ENCODE measurements at regions not wholly inside any gene's neighbourhood (a gene's known extent, or its start where the extent isn't known, plus 50 kb on each side); places are given as distances from the start of the nearest gene placed in this dataset.

DNA sequence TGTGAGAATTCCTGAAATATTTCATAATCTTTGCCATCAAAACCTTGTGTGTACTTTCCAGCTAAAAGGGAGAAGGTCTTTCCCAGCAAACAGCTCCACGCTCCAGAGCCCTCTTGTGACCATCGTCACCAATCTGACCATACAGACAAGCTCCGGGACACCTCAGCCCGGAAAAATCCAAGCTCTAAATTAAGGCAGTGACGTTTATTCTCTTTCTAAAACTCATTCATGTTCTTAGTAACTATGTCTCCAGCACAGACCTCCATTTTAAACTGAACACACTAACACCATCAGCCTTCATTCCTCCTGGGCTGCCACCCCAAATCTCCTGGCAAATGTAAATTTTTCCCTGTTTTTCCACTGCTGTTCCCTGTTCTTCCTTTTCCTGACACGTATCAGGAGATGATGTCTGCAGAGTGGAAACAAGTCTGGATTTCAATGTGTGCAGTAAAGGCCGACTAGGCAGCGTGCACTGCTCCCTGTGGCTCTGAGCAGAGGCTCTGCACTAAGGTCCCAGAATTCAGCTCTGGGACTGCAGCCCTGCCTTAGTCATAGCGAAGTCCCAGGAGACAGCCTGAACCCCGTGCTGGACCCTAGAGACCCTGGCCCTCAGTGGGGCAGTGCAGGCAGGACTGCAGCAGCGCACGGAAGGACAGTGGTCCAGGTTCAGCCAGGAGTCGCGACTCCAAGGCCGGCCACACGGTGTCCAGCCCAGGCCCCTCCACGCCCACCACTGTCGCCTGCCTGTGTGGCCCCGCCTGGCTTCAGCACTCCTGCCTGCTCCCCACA, 452.5 kb upstream of the SALL3 start:
- TF ChIP-seq, protein P1, sequence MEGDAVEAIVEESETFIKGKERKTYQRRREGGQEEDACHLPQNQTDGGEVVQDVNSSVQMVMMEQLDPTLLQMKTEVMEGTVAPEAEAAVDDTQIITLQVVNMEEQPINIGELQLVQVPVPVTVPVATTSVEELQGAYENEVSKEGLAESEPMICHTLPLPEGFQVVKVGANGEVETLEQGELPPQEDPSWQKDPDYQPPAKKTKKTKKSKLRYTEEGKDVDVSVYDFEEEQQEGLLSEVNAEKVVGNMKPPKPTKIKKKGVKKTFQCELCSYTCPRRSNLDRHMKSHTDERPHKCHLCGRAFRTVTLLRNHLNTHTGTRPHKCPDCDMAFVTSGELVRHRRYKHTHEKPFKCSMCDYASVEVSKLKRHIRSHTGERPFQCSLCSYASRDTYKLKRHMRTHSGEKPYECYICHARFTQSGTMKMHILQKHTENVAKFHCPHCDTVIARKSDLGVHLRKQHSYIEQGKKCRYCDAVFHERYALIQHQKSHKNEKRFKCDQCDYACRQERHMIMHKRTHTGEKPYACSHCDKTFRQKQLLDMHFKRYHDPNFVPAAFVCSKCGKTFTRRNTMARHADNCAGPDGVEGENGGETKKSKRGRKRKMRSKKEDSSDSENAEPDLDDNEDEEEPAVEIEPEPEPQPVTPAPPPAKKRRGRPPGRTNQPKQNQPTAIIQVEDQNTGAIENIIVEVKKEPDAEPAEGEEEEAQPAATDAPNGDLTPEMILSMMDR (IDR thresholded peaks at IDR 0.05): no peak
- no peak overlapping the region for H3K27ac ChIP-seq
- peak; percentile 43 for DNase-seq (ENCODE audit: low spot score)
- H3K4me3 ChIP-seq: no peak overlapping the region

DNA sequence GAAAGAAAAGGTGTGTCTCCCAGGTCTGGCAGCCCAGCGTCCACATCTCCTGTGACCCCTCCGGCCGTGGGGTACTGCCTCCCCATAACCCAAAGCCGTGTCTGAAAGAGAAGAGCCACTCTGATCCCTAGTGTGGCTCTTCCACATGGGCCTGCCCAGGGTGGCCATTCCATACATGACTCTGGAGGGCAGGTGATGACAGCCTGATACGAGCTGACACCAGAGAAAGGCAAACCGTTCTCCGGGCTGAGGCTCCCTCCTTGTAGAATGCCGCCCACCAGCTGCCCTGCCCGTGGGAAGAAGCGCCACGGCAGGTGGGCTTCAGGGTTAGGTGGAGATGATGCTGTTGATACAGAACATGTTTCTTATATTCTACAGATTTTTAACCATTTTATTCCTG, 451.6 kb upstream of the SALL3 start:
- DNase-seq (ENCODE audit: low spot score): peak; percentile 7
- no peak overlapping the region for H3K27ac ChIP-seq
- TF ChIP-seq, protein P1 (IDR thresholded peaks at IDR 0.05): no peak
- no peak overlapping the region for H3K4me3 ChIP-seq

DNA sequence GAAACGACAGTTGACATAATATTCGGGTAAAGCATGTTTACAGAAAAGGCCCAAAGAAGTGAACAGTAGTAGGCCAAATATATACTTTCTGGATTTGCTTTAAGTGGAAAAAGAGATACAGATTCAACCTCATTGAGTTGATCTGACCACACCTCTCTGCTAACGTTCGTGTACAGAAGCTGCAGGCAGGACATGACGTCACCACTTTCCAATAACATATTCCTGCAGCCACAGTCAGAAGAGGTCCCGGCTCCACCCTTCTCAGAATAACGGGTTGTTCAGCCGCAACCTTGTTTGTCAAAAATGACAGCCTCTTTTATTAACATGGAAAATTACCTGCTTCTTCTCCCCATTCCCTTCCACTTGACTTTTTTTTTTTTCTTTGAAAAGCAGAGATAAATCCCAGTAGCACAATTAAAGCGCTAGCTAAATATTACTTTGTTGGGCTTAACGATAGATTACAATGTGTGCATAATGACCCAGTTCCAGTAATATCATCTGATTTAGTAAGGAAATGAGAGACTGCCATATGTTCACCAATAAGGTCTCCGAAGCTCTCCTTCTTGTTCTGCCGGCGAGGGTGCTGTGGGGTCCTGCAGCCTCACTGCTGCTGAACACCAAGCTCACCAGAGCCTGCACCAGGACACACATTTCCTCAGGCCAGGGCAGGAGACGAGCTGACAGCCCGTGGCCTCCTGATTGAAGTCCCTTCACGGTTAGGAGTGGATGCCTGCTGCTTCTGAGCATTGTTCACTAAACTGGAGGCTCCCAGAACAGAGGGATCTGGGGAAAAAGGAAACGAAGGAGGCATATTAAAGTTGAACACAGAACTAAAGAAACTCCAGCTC, 451.0 kb upstream of the SALL3 start:
- DNase-seq (ENCODE audit: low spot score): peak; percentile 28
- Histone ChIP-seq H3K27ac (no peak overlapping the region), H3K4me3 (no peak overlapping the region)
- TF ChIP-seq, protein P1 (IDR thresholded peaks at IDR 0.05): no peak

DNA sequence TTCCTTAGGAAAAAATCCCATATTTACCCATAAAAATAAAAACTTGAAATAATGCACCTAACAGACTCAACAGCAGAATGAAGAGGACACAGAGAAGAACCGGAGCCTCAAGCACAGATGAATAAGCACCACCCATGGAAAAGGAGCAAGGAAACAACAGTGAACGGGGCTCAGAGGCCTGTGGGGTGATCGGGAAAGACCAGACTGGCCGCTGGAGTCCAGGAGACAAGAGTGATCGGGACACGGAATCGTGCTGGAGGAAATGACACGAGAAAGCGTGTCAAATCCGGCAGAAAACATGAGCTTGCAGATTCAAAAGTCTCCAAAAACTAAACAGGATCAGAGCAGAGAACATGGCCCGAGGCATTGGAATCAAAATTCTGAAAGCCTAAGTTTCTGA, 448.0 kb upstream of the SALL3 start:
- peak; percentile 21 for DNase-seq (ENCODE audit: low spot score)
- H3K4me3 ChIP-seq: no peak overlapping the region
- no peak overlapping the region for H3K27ac ChIP-seq
- TF ChIP-seq, protein P1 (IDR thresholded peaks at IDR 0.05): no peak

DNA sequence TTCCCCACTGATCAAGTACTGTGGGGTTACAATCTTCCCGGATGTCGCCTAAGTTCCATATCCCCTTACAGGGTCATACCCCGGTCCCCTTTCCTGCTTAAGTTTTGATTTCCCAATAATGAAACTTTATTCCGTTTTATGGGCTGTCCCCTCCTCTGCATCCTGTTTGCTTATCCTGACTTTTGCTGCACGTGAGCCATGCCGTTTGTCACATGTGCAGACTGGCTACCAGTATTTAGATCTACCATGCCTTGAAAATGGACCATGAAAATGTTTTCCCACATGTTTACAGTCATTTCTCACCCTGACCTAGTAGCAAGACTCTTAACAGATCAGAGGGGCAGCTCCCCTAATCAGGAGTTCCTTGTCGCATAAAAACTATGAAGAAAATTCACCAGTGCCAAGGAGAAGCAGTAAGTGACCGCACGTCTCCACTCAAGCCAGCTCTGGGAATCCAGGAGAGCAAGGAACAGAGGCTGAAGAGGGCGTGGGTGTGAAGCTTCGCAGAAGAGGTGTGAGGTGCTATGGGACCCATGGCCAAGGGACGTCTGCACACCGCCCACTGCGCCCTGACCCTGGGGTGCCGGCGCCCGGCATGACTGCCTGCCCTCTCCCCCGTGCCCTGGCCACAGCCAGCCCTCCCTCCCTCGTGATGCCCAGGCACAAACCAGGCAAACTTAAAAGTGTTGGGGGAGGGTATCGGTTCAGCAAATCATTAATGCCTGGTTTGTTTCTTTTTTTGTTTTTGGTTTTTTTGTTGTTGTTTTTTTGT, 440.8 kb upstream of the SALL3 start:
- no peak overlapping the region for H3K4me3 ChIP-seq
- H3K27ac ChIP-seq: no peak overlapping the region
- TF ChIP-seq, protein P1 (IDR thresholded peaks at IDR 0.05): no peak
- DNase-seq (ENCODE audit: low spot score): peak; percentile 31

DNA sequence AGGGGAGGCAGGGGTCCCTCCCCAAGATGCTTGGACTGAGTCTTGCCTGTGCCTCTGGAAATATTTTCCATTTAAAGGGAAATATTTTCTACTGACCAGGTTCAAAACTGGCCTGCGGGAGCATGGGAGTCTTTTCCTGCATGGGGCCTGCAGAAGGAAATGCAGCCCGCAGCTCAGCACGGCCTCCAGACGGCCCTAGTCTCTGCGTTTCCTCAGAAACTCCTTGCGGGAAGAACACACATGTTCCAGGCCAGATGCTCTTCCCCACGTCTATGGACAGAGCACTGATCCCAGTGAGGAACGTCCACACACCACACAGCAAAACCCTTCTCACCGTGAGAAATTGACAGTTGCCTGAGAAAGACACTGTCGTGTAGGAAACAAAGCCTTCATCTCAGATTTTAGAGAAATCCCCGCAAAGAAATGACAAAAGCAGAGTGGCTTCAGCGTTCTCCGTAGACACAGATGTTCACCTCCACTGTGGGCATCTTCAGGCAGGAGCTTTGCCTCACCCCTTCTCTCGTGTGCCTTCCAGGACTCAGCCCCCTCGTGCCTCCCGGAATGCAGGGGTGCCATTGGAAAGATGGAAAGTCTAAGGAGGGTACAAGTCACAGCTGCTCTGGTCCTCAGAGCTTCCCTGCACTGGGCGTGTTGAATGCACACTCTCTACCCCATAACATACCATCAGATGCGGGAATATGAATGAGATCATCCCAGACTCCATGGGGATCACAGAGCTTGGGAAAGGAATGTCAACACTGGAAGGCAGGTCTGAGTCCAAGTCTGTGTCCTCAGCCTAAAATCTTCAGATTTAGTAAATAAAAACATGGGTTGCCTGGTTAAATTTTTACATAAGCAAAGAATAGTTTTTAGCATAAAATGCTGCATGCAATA, 438.7 kb upstream of the SALL3 start:
- Histone ChIP-seq H3K4me3 (no peak overlapping the region), H3K27ac (no peak overlapping the region)
- TF ChIP-seq, protein P1 (IDR thresholded peaks at IDR 0.05): no peak
- peak; percentile 28 for DNase-seq (ENCODE audit: low spot score)

All from coronary artery (tissue), 2 donors.